Naive B cell (primary cell): ENCODE measurements at regions not wholly inside any gene's neighbourhood (a gene's known extent, or its start where the extent isn't known, plus 50 kb on each side); places are given as distances from the start of the nearest gene placed in this dataset.
A peak's percentile ranks its signal among the peaks of the same experiment; 100 is the strongest.
"Not testable (repeated sequence)": the region's sequence is repeated elsewhere in the genome, so short reads cannot be mapped to it uniquely, and the experiment has no call there.

Experiments
- ATAC-seq, 2 donors: fragments of 150-1000 bp; cut with Tn5 transposase; 2 replicates each; pipeline ENCODE4 v1.10.0; 2021; ENCODE audit warnings: low read depth in 2 of 2, mild to moderate bottlenecking in 2 of 2, moderate library complexity in 2 of 2
- DNase-seq: peaks from one replicate; pipeline ENCODE4 v3.0.0; 2022
- H3K27ac Mint-ChIP-seq, 6 donors: one replicate each; pipeline ENCODE4 v1.8.0; 2020 to 2022; ENCODE audit warnings: mild to moderate bottlenecking in 6 of 6, mixed read lengths in 6 of 6, moderate library complexity in 5 of 6, inconsistent platforms in 2 of 6
- H3K27me3 Mint-ChIP-seq, 3 donors: one replicate each; pipeline ENCODE4 v1.8.0; 2021 to 2022; ENCODE audit warnings: mixed read lengths in 3 of 3, mild to moderate bottlenecking in 1 of 3
- H3K36me3 Mint-ChIP-seq, 2 donors: one replicate each; pipeline ENCODE4 v1.8.0; 2020 to 2022; ENCODE audit warnings: mixed read lengths in 2 of 2, inconsistent platforms in 1 of 2, mild to moderate bottlenecking in 1 of 2
- H3K4me1 Mint-ChIP-seq, 3 donors: one replicate each; pipeline ENCODE4 v1.8.0; 2020 to 2022; ENCODE audit warnings: mixed read lengths in 3 of 3, inconsistent platforms in 1 of 3, mild to moderate bottlenecking in 1 of 3, moderate library complexity in 1 of 3
- H3K4me3 Mint-ChIP-seq, 8 donors: one replicate each; pipeline ENCODE4 v1.8.0; 2020 to 2022; ENCODE audit warnings: mild to moderate bottlenecking in 8 of 8, mixed read lengths in 8 of 8, moderate library complexity in 8 of 8, inconsistent platforms in 2 of 8
- H3K9me3 Mint-ChIP-seq, 7 donors: one replicate each; pipeline ENCODE4 v1.8.0; 2020 to 2022; ENCODE audit warnings: mixed read lengths in 7 of 7, mild to moderate bottlenecking in 5 of 7, inconsistent platforms in 2 of 7, moderate library complexity in 1 of 7

DNA sequence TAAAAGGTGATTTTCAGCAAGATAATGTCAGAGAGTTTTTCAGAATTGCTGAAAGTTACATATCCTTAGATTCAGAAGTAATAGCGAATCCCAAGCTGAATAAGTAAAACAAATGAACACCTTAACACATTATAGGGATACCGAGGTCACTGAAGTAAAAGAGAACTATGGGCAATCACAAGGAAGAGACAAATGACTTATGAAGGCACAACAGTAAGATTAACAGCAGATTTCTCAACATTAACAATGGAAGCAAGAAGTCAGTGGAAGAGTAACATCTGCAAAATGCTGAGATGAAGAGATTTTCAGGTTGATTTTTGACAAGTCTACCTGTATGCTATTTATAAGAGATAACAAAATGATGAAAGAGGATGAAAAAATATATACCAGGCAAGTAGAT is 86.1 kb upstream of the EZR start:
- DNase-seq (no peak), ATAC-seq (no peak)
- Mint-ChIP-seq H3K36me3 (peaks cover 16 to 22% of the 10 kb centered on the region in 2 donors), H3K9me3 (peaks cover 14 to 37% (median 19%) of the 10 kb centered on the region in 7 donors), H3K27me3 (no peaks in the 10 kb centered on the region), H3K27ac (peak overlapping the region in 1 of 6 donors; percentile 11), H3K4me1 (peaks cover 7 to 20% (median 17%) of the 10 kb centered on the region in 3 donors), H3K4me3 (no peak overlapping the region)

- Mint-ChIP-seq H3K36me3 (peaks cover 16 to 22% of the 10 kb centered on the region in 2 donors), H3K27ac (no peak overlapping the region), H3K9me3 (peaks cover 14 to 37% (median 19%) of the 10 kb centered on the region in 7 donors), H3K4me3 (no peak overlapping the region), H3K4me1 (peaks cover 4 to 10% (median 8%) of the 10 kb centered on the region in 3 donors), H3K27me3 (no peaks in the 10 kb centered on the region)
- DNase-seq (no peak), ATAC-seq (no peak)
Observed at GRCh38 chr6:158903801-158904200, 84.6 kb upstream of the EZR start.

DNA sequence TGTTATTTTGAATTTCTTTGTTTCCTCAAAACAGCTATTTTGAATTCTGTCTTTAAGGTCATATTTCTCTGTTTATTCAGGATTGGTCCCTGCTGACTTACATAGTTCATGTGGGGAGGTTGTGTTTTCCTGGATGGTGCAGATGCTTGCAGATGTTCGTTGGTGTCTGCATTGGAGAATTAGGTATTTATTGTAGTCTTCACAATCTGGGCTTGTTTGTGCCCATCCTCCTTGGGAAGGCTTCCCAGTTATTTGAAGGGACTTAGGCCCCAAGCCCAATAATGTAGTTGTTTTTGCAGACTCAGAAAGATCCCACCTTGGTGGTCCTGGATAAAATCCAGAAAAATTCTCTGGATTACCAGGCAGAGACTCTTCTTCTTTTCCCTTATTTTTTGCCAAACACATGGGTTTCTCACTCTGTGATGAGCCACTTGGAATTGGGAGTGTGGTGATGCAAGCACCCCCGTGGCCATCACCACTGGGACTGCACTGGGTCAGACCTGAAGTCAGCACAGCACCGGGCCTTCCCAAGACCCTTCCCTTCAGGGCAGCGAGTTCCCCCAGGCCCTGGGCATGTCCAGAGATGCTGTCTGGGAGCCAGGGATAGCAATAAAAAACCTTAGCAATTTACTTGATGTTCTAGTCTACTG is 81.6 kb upstream of the EZR start:
- H3K27me3 Mint-ChIP-seq = no peaks in the 10 kb centered on the region
- ATAC-seq = no peak
- no peak overlapping the region for H3K27ac Mint-ChIP-seq
- H3K4me1 Mint-ChIP-seq = peaks cover 0 to 8% (median 0%) of the 10 kb centered on the region in 3 donors
- no peak for DNase-seq
- H3K36me3 Mint-ChIP-seq = peaks cover 9 to 12% of the 10 kb centered on the region in 2 donors
- no peak overlapping the region for H3K4me3 Mint-ChIP-seq
- peaks cover 9 to 23% (median 12%) of the 10 kb centered on the region in 7 donors for H3K9me3 Mint-ChIP-seq

DNA sequence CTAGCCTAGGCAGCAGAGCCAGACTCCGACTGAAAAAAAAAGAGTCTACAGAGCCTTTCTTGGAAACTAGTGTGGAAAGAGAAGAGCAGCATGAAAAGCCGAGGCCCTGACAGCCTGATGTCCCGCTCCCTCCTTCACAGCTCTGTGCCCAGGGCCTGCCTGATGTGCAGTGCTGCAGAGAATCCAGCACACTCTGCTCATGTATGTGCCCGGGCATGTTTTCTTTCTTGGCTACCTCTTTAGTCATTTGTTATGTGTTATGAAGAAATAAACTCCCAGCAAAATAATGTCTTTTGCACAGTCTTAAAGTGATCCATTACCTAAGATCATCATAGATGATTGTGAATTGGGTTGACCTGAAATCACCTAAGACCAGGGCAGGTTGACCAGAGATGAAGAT is 78.1 kb upstream of the EZR start:
- no peak overlapping the region for H3K27ac Mint-ChIP-seq
- DNase-seq (no peak), ATAC-seq (no peak)
- no peak overlapping the region for H3K4me3 Mint-ChIP-seq
- H3K9me3 Mint-ChIP-seq = no peaks in the 10 kb centered on the region
- H3K36me3 Mint-ChIP-seq = no peaks in the 10 kb centered on the region
- H3K27me3 Mint-ChIP-seq = no peaks in the 10 kb centered on the region
- peaks cover 0 to 8% (median 0%) of the 10 kb centered on the region in 3 donors for H3K4me1 Mint-ChIP-seq

GRCh38 chr6:158895661-158896060 is 76.5 kb upstream of the EZR start:
- Mint-ChIP-seq H3K4me3 (no peak overlapping the region), H3K27me3 (no peaks in the 10 kb centered on the region), H3K9me3 (no peaks in the 10 kb centered on the region), H3K4me1 (peaks cover 0 to 8% (median 0%) of the 10 kb centered on the region in 3 donors), H3K27ac (no peak overlapping the region), H3K36me3 (no peaks in the 10 kb centered on the region)
- ATAC-seq = no peak
- DNase-seq = no peak

DNA sequence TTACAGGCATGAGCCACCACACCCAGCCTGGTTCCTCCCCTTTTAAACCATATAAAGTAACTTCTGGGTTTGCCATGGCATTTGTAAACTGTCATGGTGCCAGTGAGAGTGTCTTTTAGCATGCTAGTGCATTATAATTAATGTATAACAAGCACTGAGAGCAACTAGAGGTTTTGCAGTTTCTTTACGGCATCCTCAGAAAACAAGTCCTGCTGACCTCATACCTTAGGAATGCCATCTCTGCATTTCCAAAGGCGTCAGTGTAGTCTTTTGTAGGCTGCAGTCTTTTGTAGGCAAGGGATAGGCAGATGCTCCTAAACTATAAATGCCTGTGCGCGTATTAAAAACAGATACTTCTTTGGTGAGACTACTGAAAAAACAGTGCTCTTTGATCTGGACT is 75.0 kb upstream of the EZR start:
- Mint-ChIP-seq H3K4me1 (peaks cover 0 to 8% (median 2%) of the 10 kb centered on the region in 3 donors), H3K36me3 (no peaks in the 10 kb centered on the region), H3K4me3 (no peak overlapping the region), H3K27me3 (no peaks in the 10 kb centered on the region), H3K9me3 (no peaks in the 10 kb centered on the region), H3K27ac (no peak overlapping the region)
- no peak for ATAC-seq
- no peak for DNase-seq

GRCh38 chr6:158892266-158892665 is 73.1 kb upstream of the EZR start:
- Mint-ChIP-seq H3K27ac (peak overlapping the region in 1 of 6 donors; percentile 36), H3K9me3 (peaks cover 0 to 2% (median 0%) of the 10 kb centered on the region in 7 donors), H3K4me1 (peaks cover 2 to 8% (median 6%) of the 10 kb centered on the region in 3 donors), H3K27me3 (no peaks in the 10 kb centered on the region), H3K36me3 (no peaks in the 10 kb centered on the region), H3K4me3 (no peak overlapping the region)
- no peak for DNase-seq
- no peak for ATAC-seq

DNA sequence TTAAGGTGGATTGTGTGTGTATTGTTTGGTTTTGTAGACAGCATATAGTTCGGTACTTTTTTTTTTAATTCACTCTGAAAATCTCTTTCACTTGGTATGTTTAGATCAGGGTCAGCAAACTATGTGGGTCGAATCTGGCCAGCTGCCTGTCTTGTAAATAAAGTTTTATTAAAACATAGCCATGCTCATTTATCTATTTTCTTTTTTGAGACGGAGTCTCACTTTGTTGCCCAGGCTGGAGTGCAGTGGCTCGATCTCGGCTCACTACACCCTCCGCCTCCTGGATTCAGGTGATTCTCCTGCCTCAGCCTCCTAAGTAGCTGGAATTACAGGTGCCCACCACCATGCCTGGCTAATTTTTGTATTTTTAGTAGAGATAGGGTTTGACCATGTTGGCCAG is 72.4 kb upstream of the EZR start:
- H3K27me3 Mint-ChIP-seq, ATAC-seq, H3K4me1 Mint-ChIP-seq, DNase-seq, H3K36me3 Mint-ChIP-seq, H3K9me3 Mint-ChIP-seq, H3K4me3 Mint-ChIP-seq: not testable (repeated sequence)
- H3K27ac Mint-ChIP-seq = peak overlapping the region in 3 of 6 donors; percentile 34 to 74 (median 60)

GRCh38 chr6:158888171-158888570 is 69.0 kb upstream of the EZR start:
- H3K27ac Mint-ChIP-seq = peak overlapping the region in 2 of 6 donors; percentile 38 to 93

GRCh38 chr6:158886346-158886977 is 67.3 kb upstream of the EZR start:
- not testable (repeated sequence) for DNase-seq, H3K4me3 Mint-ChIP-seq, H3K36me3 Mint-ChIP-seq, H3K4me1 Mint-ChIP-seq, H3K9me3 Mint-ChIP-seq, H3K27me3 Mint-ChIP-seq, ATAC-seq
- H3K27ac Mint-ChIP-seq = peak overlapping the region in 1 of 6 donors; percentile 20

More at GRCh38 chr6:158888171-158888570, 69.0 kb upstream of the EZR start:
- not testable (repeated sequence) for H3K4me3 Mint-ChIP-seq, H3K9me3 Mint-ChIP-seq, ATAC-seq, DNase-seq, H3K4me1 Mint-ChIP-seq, H3K27me3 Mint-ChIP-seq, H3K36me3 Mint-ChIP-seq

- not testable (repeated sequence) for ATAC-seq, H3K27me3 Mint-ChIP-seq, DNase-seq, H3K36me3 Mint-ChIP-seq, H3K27ac Mint-ChIP-seq, H3K4me3 Mint-ChIP-seq
- Mint-ChIP-seq H3K9me3 (peaks cover 4 to 12% (median 6%) of the 10 kb centered on the region in 7 donors), H3K4me1 (peaks cover 0 to 10% (median 6%) of the 10 kb centered on the region in 3 donors)
Observed at GRCh38 chr6:158881884-158882283, 62.7 kb upstream of the EZR start.

GRCh38 chr6:158881276-158881675 is 62.1 kb upstream of the EZR start:
- H3K36me3 Mint-ChIP-seq, H3K4me3 Mint-ChIP-seq, ATAC-seq, H3K27ac Mint-ChIP-seq, DNase-seq, H3K27me3 Mint-ChIP-seq: not testable (repeated sequence)
- peaks cover 0 to 10% (median 6%) of the 10 kb centered on the region in 3 donors for H3K4me1 Mint-ChIP-seq
- H3K9me3 Mint-ChIP-seq = peaks cover 4 to 13% (median 6%) of the 10 kb centered on the region in 7 donors

- H3K4me3 Mint-ChIP-seq = no peak overlapping the region
- no peak for DNase-seq
- ATAC-seq = no peak
- H3K27ac Mint-ChIP-seq = peak overlapping the region in 3 of 6 donors; percentile 49 to 91 (median 68)
- no peaks in the 10 kb centered on the region for H3K27me3 Mint-ChIP-seq
- H3K4me1 Mint-ChIP-seq = peaks cover 0 to 10% (median 6%) of the 10 kb centered on the region in 3 donors
- peaks cover 4 to 10% of the 10 kb centered on the region in 2 donors for H3K36me3 Mint-ChIP-seq
- H3K9me3 Mint-ChIP-seq = peaks cover 4 to 13% (median 6%) of the 10 kb centered on the region in 7 donors
Observed at GRCh38 chr6:158879180-158879579, 60.0 kb upstream of the EZR start.

GRCh38 chr6:158877716-158878115 is 58.5 kb upstream of the EZR start:
- DNase-seq = no peak
- Mint-ChIP-seq H3K9me3 (peaks cover 4 to 13% (median 6%) of the 10 kb centered on the region in 7 donors), H3K36me3 (peaks cover 4 to 10% of the 10 kb centered on the region in 2 donors), H3K27ac (peak overlapping the region; percentile 2 to 72 (median 12)), H3K4me1 (peaks cover 0 to 13% (median 12%) of the 10 kb centered on the region in 3 donors), H3K4me3 (peak overlapping the region in 1 of 8 donors; percentile 29), H3K27me3 (no peaks in the 10 kb centered on the region)
- no peak for ATAC-seq
